WTC11 (cell line): ENCODE measurements at regions not wholly inside any gene's neighbourhood (a gene's known extent, or its start where the extent isn't known, plus 50 kb on each side); places are given as distances from the start of the nearest gene placed in this dataset.

Experiments
- ATAC-seq: fragments of 200-7000 bp; cut with Tn5 transposase; 2 replicates; pipeline ENCODE4 v1.10.0; 2021; ENCODE audit warnings: mild to moderate bottlenecking, moderate library complexity
- CTCF ChIA-PET: fragments of 300-600 bp; sonication (Branson Sonifier 250); formaldehyde crosslinking; loops from one replicate; lab custom pipeline; 2021; ENCODE audit warnings: antibody characterized with exemption; lab: Charles Lee
- POLR2A ChIA-PET: fragments of 350-600 bp; sonication (Branson Sonifier 250); formaldehyde crosslinking; loops from one replicate; lab custom pipeline; 2021; ENCODE audit warnings: antibody characterized with exemption; lab: Charles Lee
- DNase-seq: peaks from one replicate; pipeline ENCODE4 v3.0.0; 2021; ENCODE audit warnings: low spot score
- H3K27ac Mint-ChIP-seq: 2 replicates; pipeline ENCODE4 v1.8.0; 2021; ENCODE audit warnings: mixed read lengths
- H3K27me3 Mint-ChIP-seq: 2 replicates; pipeline ENCODE4 v1.8.0; 2021; ENCODE audit warnings: low read depth, mild to moderate bottlenecking, moderate library complexity, mixed read lengths
- H3K36me3 Mint-ChIP-seq: 2 replicates; pipeline ENCODE4 v1.8.0; 2021; ENCODE audit warnings: mixed read lengths
- H3K4me1 Mint-ChIP-seq: 2 replicates; pipeline ENCODE4 v1.8.0; 2022; ENCODE audit warnings: mixed read lengths
- H3K4me3 Mint-ChIP-seq: 2 replicates; pipeline ENCODE4 v1.8.0; 2021; ENCODE audit warnings: mild to moderate bottlenecking, moderate library complexity, mixed read lengths
- H3K9me3 Mint-ChIP-seq: 2 replicates; pipeline ENCODE4 v1.8.0; 2021; ENCODE audit warnings: mixed read lengths
- ARID4B ChIP-seq: sonication (generic); formaldehyde crosslinking; IDR thresholded peaks from 2 replicates; pipeline ENCODE4 v1.8.0; 2023; ENCODE audit warnings: missing genetic modification reagents, mild to moderate bottlenecking, borderline replicate concordance
- ATF1 ChIP-seq: sonication (generic); formaldehyde crosslinking; IDR thresholded peaks from 2 replicates; pipeline ENCODE4 v1.8.1; 2023; ENCODE audit warnings: mild to moderate bottlenecking, moderate library complexity, missing genetic modification reagents
- CREB1 ChIP-seq: sonication (generic); formaldehyde crosslinking; IDR thresholded peaks from 2 replicates; pipeline ENCODE4 v1.8.0; 2023; ENCODE audit warnings: mild to moderate bottlenecking, missing genetic modification reagents
- CREM ChIP-seq: sonication (generic); formaldehyde crosslinking; IDR thresholded peaks from 2 replicates; pipeline ENCODE4 v1.8.1; 2022; ENCODE audit warnings: mild to moderate bottlenecking, missing genetic modification reagents, moderate library complexity
- FOXJ3 ChIP-seq: sonication (generic); formaldehyde crosslinking; IDR thresholded peaks from 2 replicates; pipeline ENCODE4 v1.9.0; 2021; ENCODE audit warnings: missing genetic modification reagents, mild to moderate bottlenecking, borderline replicate concordance
- OVOL2 ChIP-seq: fragments of 250-450 bp; sonication (Bioruptor Pico); IDR thresholded peaks from 2 replicates; pipeline ENCODE4 v1.9.0; 2021; ENCODE audit warnings: mild to moderate bottlenecking, borderline replicate concordance
- SMAD3 ChIP-seq: sonication (generic); formaldehyde crosslinking; IDR thresholded peaks from 2 replicates; pipeline ENCODE4 v1.8.0; 2022; ENCODE audit warnings: missing genetic modification reagents, mild to moderate bottlenecking, borderline replicate concordance
- ZNF232 ChIP-seq: sonication (generic); formaldehyde crosslinking; IDR thresholded peaks from 2 replicates; pipeline ENCODE4 v1.8.0; 2022; ENCODE audit warnings: mild to moderate bottlenecking, missing genetic modification reagents
- ZNF532 ChIP-seq: fragments of 250-450 bp; sonication (Bioruptor Pico); IDR thresholded peaks from 2 replicates; pipeline ENCODE4 v1.9.0; 2021; ENCODE audit warnings: mild to moderate bottlenecking, borderline replicate concordance
- ZSCAN18 ChIP-seq: fragments of 250-450 bp; sonication (Bioruptor Pico); IDR thresholded peaks from 2 replicates; pipeline ENCODE4 v2.1.2; 2022; ENCODE audit warnings: mild to moderate bottlenecking, moderate library complexity
- TF ChIP-seq, protein P1 (sequence below): fragments of 250-450 bp; sonication (Bioruptor Pico); IDR thresholded peaks from 2 replicates; pipeline ENCODE4 v1.9.0; 2021; ENCODE audit warnings: mild to moderate bottlenecking
- TF ChIP-seq, protein P2 (sequence below): sonication (generic); formaldehyde crosslinking; IDR thresholded peaks from 2 replicates; pipeline ENCODE4 v1.8.1; 2023; ENCODE audit warnings: mild to moderate bottlenecking, missing genetic modification reagents, moderate library complexity
- TF ChIP-seq, protein P3 (sequence below): sonication (generic); formaldehyde crosslinking; IDR thresholded peaks from 2 replicates; pipeline ENCODE4 v1.8.1; 2023; ENCODE audit warnings: mild to moderate bottlenecking, moderate library complexity, missing genetic modification reagents
- TF ChIP-seq, protein P4 (sequence below): sonication (generic); formaldehyde crosslinking; IDR thresholded peaks from 2 replicates; pipeline ENCODE4 v1.8.1; 2023; ENCODE audit warnings: mild to moderate bottlenecking, missing genetic modification reagents

DNA sequence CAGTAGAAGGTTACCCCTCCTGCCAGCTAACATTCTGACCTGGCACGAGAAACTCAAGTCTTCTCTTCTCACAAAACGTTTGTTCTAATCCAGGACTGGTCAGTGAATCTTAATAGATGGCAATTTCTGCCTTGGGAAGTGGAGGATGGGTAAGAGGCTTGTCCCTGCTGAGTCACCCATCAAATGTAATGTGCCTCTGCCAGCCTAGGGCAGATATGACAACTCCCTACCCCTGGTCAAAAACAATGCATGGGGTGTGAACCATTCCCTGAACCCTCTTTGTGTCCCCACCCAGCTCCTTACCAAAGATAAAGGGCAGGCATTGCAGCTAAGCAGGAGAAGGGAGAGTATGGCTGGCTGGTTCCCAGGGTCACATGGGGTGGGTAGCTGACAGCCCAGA is 1052.9 kb downstream of the GALC start (continued):
- TF ChIP-seq ZNF532 (no peak), ATF1 (CRISPR knock-in tag) (no peak), CREM (CRISPR knock-in tag) (no peak), ZSCAN18 (CRISPR knock-in tag) (no peak)
- TF ChIP-seq, protein P1, sequence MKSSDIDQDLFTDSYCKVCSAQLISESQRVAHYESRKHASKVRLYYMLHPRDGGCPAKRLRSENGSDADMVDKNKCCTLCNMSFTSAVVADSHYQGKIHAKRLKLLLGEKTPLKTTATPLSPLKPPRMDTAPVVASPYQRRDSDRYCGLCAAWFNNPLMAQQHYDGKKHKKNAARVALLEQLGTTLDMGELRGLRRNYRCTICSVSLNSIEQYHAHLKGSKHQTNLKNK: no peak

GRCh38 chr14:86938320-86938719 is 1054.7 kb downstream of the GALC start:
- DNase-seq: no peak
- TF ChIP-seq ARID4B (CRISPR knock-in tag) (no peak), OVOL2 (CRISPR knock-in tag) (no peak), CREB1 (no peak), ZSCAN18 (CRISPR knock-in tag) (no peak), SMAD3 (CRISPR knock-in tag) (no peak), ZNF232 (no peak), FOXJ3 (CRISPR knock-in tag) (no peak)
- TF ChIP-seq, protein P2, sequence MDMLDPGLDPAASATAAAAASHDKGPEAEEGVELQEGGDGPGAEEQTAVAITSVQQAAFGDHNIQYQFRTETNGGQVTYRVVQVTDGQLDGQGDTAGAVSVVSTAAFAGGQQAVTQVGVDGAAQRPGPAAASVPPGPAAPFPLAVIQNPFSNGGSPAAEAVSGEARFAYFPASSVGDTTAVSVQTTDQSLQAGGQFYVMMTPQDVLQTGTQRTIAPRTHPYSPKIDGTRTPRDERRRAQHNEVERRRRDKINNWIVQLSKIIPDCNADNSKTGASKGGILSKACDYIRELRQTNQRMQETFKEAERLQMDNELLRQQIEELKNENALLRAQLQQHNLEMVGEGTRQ (CRISPR knock-in tag): no peak
- TF ChIP-seq, protein P3, sequence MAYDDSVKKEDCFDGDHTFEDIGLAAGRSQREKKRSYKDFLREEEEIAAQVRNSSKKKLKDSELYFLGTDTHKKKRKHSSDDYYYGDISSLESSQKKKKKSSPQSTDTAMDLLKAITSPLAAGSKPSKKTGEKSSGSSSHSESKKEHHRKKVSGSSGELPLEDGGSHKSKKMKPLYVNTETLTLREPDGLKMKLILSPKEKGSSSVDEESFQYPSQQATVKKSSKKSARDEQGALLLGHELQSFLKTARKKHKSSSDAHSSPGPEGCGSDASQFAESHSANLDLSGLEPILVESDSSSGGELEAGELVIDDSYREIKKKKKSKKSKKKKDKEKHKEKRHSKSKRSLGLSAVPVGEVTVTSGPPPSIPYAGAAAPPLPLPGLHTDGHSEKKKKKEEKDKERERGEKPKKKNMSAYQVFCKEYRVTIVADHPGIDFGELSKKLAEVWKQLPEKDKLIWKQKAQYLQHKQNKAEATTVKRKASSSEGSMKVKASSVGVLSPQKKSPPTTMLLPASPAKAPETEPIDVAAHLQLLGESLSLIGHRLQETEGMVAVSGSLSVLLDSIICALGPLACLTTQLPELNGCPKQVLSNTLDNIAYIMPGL: no peak
- TF ChIP-seq, protein P4, sequence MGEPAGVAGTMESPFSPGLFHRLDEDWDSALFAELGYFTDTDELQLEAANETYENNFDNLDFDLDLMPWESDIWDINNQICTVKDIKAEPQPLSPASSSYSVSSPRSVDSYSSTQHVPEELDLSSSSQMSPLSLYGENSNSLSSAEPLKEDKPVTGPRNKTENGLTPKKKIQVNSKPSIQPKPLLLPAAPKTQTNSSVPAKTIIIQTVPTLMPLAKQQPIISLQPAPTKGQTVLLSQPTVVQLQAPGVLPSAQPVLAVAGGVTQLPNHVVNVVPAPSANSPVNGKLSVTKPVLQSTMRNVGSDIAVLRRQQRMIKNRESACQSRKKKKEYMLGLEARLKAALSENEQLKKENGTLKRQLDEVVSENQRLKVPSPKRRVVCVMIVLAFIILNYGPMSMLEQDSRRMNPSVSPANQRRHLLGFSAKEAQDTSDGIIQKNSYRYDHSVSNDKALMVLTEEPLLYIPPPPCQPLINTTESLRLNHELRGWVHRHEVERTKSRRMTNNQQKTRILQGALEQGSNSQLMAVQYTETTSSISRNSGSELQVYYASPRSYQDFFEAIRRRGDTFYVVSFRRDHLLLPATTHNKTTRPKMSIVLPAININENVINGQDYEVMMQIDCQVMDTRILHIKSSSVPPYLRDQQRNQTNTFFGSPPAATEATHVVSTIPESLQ (CRISPR knock-in tag): no peak
- H3K27ac Mint-ChIP-seq: no peak overlapping the region
- H3K9me3 Mint-ChIP-seq: peaks cover 3% of the 10 kb centered on the region; the same call in 1 of the 2 replicates
- no peaks in the 10 kb centered on the region for H3K27me3 Mint-ChIP-seq
- POLR2A ChIA-PET: no interaction called here
- no peak overlapping the region for H3K4me3 Mint-ChIP-seq
- no peak for ATAC-seq
- H3K36me3 Mint-ChIP-seq: no peaks in the 10 kb centered on the region
- CTCF ChIA-PET: no interaction called here
- peaks cover 7% of the 10 kb centered on the region for H3K4me1 Mint-ChIP-seq
